ENCODE measurements at regions not wholly inside any gene's neighbourhood (a gene's known extent, or its start where the extent isn't known, plus 50 kb on each side); places are given as distances from the start of the nearest gene placed in this dataset.

- TF ChIP-seq, protein P1, sequence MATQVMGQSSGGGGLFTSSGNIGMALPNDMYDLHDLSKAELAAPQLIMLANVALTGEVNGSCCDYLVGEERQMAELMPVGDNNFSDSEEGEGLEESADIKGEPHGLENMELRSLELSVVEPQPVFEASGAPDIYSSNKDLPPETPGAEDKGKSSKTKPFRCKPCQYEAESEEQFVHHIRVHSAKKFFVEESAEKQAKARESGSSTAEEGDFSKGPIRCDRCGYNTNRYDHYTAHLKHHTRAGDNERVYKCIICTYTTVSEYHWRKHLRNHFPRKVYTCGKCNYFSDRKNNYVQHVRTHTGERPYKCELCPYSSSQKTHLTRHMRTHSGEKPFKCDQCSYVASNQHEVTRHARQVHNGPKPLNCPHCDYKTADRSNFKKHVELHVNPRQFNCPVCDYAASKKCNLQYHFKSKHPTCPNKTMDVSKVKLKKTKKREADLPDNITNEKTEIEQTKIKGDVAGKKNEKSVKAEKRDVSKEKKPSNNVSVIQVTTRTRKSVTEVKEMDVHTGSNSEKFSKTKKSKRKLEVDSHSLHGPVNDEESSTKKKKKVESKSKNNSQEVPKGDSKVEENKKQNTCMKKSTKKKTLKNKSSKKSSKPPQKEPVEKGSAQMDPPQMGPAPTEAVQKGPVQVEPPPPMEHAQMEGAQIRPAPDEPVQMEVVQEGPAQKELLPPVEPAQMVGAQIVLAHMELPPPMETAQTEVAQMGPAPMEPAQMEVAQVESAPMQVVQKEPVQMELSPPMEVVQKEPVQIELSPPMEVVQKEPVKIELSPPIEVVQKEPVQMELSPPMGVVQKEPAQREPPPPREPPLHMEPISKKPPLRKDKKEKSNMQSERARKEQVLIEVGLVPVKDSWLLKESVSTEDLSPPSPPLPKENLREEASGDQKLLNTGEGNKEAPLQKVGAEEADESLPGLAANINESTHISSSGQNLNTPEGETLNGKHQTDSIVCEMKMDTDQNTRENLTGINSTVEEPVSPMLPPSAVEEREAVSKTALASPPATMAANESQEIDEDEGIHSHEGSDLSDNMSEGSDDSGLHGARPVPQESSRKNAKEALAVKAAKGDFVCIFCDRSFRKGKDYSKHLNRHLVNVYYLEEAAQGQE (IDR thresholded peaks at IDR 0.05; ENCODE audit: unreplicated experiment): no peak
- TF ChIP-seq CTCF (conservative IDR thresholded peaks at IDR 0.05; ENCODE audit: low read depth in 2 of 2): no peak
- TF ChIP-seq JUNB (IDR thresholded peaks at IDR 0.05; ENCODE audit: unreplicated experiment): no peak
Observed at GRCh38 chr10:32147730-32148129, 91.5 kb upstream of the KIF5B start (continued).

DNA sequence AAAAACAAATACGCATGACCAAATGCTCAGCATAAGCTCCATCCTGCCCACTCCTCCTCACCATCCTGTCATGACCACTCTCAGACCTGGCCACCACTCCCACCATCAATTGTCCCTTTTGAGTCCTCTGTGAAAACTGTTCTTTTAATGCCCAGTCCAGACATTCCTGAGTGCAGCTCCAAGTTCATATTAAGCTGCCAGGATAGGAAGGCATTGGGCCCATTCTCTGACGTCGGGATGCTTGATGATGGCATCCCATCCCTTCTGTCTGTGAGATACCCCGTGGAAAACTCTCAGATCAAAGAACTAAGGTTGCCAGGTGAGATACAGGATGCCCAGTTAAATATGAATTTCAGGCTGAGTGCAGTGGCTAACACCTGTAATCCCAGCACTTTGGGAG is 89.9 kb upstream of the KIF5B start:
- Histone ChIP-seq H3K36me3 (ENCODE audit: insufficient read depth) (no peaks in the 10 kb centered on the region), H3K4me1 (ENCODE audit: insufficient read depth) (no peaks in the 10 kb centered on the region), H3K9me2 (ENCODE audit: insufficient read depth) (no peaks in the 10 kb centered on the region), H4K20me1 (replicated peaks; ENCODE audit: insufficient read depth) (no peaks in the 10 kb centered on the region), H3F3A (replicated peaks; ENCODE audit: low read depth) (no peaks in the 10 kb centered on the region), H3K27me3 (ENCODE audit: insufficient read depth) (no peaks in the 10 kb centered on the region), H3K27ac (ENCODE audit: low read depth) (no peak overlapping the region), H3K4me2 (no peak overlapping the region), H3K79me2 (replicated peaks; ENCODE audit: insufficient read depth) (no peaks in the 10 kb centered on the region), H3K4me3 (no peak overlapping the region), H2AFZ (no peak overlapping the region)
- Mint-ChIP-seq H3K4me1 (peaks cover 17% of the 10 kb centered on the region), H3K27ac (no peak overlapping the region), H3K9me3 (no peaks in the 10 kb centered on the region), H3K36me3 (ENCODE audit: low read depth) (no peaks in the 10 kb centered on the region), H3K27me3 (ENCODE audit: insufficient read depth, low read depth, poor library complexity) (peaks cover 2% of the 10 kb centered on the region), H3K4me3 (no peak overlapping the region)
- DNase-seq (ENCODE audit: low spot score) (no peak), ATAC-seq (no peak)
- TF ChIP-seq EZH2phosphoT487 (IDR thresholded peaks at IDR 0.05; ENCODE audit: unreplicated experiment) (no peak), CREB1 (CRISPR knock-in tag; IDR thresholded peaks at IDR 0.05; ENCODE audit: low read depth) (no peak), POLR2AphosphoS5 (IDR thresholded peaks at IDR 0.05; ENCODE audit: low read depth) (no peak), EZH2 (IDR thresholded peaks at IDR 0.05; ENCODE audit: low read depth, unreplicated experiment) (no peak), JUNB (IDR thresholded peaks at IDR 0.05; ENCODE audit: unreplicated experiment) (no peak)
- TF ChIP-seq, protein P2, sequence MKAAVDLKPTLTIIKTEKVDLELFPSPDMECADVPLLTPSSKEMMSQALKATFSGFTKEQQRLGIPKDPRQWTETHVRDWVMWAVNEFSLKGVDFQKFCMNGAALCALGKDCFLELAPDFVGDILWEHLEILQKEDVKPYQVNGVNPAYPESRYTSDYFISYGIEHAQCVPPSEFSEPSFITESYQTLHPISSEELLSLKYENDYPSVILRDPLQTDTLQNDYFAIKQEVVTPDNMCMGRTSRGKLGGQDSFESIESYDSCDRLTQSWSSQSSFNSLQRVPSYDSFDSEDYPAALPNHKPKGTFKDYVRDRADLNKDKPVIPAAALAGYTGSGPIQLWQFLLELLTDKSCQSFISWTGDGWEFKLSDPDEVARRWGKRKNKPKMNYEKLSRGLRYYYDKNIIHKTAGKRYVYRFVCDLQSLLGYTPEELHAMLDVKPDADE (IDR thresholded peaks at IDR 0.05): no peak
- TF ChIP-seq, protein P3, sequence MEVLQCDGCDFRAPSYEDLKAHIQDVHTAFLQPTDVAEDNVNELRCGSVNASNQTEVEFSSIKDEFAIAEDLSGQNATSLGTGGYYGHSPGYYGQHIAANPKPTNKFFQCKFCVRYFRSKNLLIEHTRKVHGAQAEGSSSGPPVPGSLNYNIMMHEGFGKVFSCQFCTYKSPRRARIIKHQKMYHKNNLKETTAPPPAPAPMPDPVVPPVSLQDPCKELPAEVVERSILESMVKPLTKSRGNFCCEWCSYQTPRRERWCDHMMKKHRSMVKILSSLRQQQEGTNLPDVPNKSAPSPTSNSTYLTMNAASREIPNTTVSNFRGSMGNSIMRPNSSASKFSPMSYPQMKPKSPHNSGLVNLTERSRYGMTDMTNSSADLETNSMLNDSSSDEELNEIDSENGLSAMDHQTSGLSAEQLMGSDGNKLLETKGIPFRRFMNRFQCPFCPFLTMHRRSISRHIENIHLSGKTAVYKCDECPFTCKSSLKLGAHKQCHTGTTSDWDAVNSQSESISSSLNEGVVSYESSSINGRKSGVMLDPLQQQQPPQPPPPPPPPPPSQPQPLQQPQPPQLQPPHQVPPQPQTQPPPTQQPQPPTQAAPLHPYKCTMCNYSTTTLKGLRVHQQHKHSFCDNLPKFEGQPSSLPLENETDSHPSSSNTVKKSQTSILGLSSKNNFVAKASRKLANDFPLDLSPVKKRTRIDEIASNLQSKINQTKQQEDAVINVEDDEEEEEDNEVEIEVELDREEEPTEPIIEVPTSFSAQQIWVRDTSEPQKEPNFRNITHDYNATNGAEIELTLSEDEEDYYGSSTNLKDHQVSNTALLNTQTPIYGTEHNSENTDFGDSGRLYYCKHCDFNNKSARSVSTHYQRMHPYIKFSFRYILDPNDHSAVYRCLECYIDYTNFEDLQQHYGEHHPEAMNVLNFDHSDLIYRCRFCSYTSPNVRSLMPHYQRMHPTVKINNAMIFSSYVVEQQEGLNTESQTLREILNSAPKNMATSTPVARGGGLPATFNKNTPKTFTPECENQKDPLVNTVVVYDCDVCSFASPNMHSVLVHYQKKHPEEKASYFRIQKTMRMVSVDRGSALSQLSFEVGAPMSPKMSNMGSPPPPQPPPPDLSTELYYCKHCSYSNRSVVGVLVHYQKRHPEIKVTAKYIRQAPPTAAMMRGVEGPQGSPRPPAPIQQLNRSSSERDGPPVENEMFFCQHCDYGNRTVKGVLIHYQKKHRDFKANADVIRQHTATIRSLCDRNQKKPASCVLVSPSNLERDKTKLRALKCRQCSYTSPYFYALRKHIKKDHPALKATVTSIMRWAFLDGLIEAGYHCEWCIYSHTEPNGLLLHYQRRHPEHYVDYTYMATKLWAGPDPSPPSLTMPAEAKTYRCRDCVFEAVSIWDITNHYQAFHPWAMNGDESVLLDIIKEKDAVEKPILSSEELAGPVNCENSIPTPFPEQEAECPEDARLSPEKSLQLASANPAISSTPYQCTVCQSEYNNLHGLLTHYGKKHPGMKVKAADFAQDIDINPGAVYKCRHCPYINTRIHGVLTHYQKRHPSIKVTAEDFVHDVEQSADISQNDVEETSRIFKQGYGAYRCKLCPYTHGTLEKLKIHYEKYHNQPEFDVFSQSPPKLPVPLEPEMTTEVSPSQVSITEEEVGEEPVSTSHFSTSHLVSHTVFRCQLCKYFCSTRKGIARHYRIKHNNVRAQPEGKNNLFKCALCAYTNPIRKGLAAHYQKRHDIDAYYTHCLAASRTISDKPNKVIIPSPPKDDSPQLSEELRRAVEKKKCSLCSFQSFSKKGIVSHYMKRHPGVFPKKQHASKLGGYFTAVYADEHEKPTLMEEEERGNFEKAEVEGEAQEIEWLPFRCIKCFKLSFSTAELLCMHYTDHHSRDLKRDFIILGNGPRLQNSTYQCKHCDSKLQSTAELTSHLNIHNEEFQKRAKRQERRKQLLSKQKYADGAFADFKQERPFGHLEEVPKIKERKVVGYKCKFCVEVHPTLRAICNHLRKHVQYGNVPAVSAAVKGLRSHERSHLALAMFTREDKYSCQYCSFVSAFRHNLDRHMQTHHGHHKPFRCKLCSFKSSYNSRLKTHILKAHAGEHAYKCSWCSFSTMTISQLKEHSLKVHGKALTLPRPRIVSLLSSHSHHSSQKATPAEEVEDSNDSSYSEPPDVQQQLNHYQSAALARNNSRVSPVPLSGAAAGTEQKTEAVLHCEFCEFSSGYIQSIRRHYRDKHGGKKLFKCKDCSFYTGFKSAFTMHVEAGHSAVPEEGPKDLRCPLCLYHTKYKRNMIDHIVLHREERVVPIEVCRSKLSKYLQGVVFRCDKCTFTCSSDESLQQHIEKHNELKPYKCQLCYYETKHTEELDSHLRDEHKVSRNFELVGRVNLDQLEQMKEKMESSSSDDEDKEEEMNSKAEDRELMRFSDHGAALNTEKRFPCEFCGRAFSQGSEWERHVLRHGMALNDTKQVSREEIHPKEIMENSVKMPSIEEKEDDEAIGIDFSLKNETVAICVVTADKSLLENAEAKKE (CRISPR knock-in tag; IDR thresholded peaks at IDR 0.05): no peak
